ENCODE measurements at regions not wholly inside any gene's neighbourhood (a gene's known extent, or its start where the extent isn't known, plus 50 kb on each side); places are given as distances from the start of the nearest gene placed in this dataset.
A peak's percentile ranks its signal among the peaks of the same experiment; 100 is the strongest.

GRCh38 chr5:133869519-133870335, 98.7 kb downstream of the C5orf15 start:
- intact Hi-C loops (cut with micrococcal nuclease; ENCODE audit: unreplicated experiment), result loop anchor here (5.0 kb wide), 1 partner anchor 447 kb away; no protein-coding TSS in a partner anchor
- Histone ChIP-seq H3K27ac (ENCODE audit: low read length) (no peak overlapping the region), H3K4me1 (ENCODE audit: control insufficient read depth, insufficient read depth, low read length) (peaks cover 6% of the 10 kb centered on the region; the same call in 1 of the 2 replicates), H3K4me3 (ENCODE audit: low read depth in 2 of 2, low read length in 2 of 2) (peak overlapping the region in 1 of 2 experiments; percentile 25; a peak in 2 of 4 replicates), H3K36me3 (ENCODE audit: control insufficient read depth, insufficient read depth, low read length) (no peaks in the 10 kb centered on the region), H3K27me3 (ENCODE audit: control insufficient read depth, insufficient read depth, low read length) (peaks cover 4% of the 10 kb centered on the region; the same call in 1 of the 2 replicates), H3K9me3 (ENCODE audit: control insufficient read depth, insufficient read depth, low read depth, low read length) (no peaks in the 10 kb centered on the region)
- peak; percentile 74 for ATAC-seq
- CTCF ChIA-PET, result interaction anchor here (0.6 to 1.7 kb wide), 4 partner anchors 24 to 505 kb away, joined by 3 to 10 read pairs (median 4); no protein-coding TSS in a partner anchor
- in situ Hi-C loops (cut with HindIII; ENCODE audit: low pct_unique_long_range_greater_than_20kb, low sequenced_read_pairs), result no loop called here
- no peak for DNase-seq (ENCODE audit: low read depth, low spot score)
- no TSS peak for BruUV-seq (replicated peaks)
- POLR2A ChIA-PET, result no interaction called here
- no peak for TF ChIP-seq TCF7L2 (IDR thresholded peaks at IDR 0.05; ENCODE audit: low read depth, low read length)
- TF ChIP-seq CTCF (IDR thresholded peaks at IDR 0.05), result peak; percentile 57

GRCh38 chr5:133868946-133869518, 99.4 kb downstream of the C5orf15 start:
- Histone ChIP-seq H3K9me3 (ENCODE audit: control insufficient read depth, insufficient read depth, low read depth, low read length) (no peaks in the 10 kb centered on the region), H3K4me1 (ENCODE audit: control insufficient read depth, insufficient read depth, low read length) (peaks cover 6% of the 10 kb centered on the region; the same call in 1 of the 2 replicates), H3K4me3 (ENCODE audit: low read depth in 2 of 2, low read length in 2 of 2) (peak overlapping the region in 1 of 2 experiments; percentile 25; a peak in 2 of 4 replicates), H3K27ac (ENCODE audit: low read length) (no peak overlapping the region), H3K36me3 (ENCODE audit: control insufficient read depth, insufficient read depth, low read length) (no peaks in the 10 kb centered on the region), H3K27me3 (ENCODE audit: control insufficient read depth, insufficient read depth, low read length) (peaks cover 4% of the 10 kb centered on the region; the same call in 1 of the 2 replicates)
- no peak for TF ChIP-seq REST (IDR thresholded peaks at IDR 0.05; ENCODE audit: insufficient read depth in 1 of 2, low read depth in 2 of 2, low read length in 1 of 2)
- TF ChIP-seq SIN3A (IDR thresholded peaks at IDR 0.05; ENCODE audit: borderline replicate concordance, insufficient read depth, low read depth, low read length), result no peak
- peak; percentile 93 for TF ChIP-seq CTCF (IDR thresholded peaks at IDR 0.05)
- BruUV-seq (replicated peaks), result no TSS peak
- peak; percentile 81 for ATAC-seq
- POLR2A ChIA-PET, result no interaction called here
- CTCF ChIA-PET, result interaction anchor here (1.5 to 1.7 kb wide), 2 partner anchors 445 to 504 kb away, joined by 4 to 10 read pairs; no protein-coding TSS in a partner anchor
- intact Hi-C loops (cut with micrococcal nuclease; ENCODE audit: unreplicated experiment), result loop anchor here (5.0 kb wide), 1 partner anchor 447 kb away; no protein-coding TSS in a partner anchor
- peak; percentile 38 for DNase-seq (ENCODE audit: low read depth, low spot score)
- in situ Hi-C loops (cut with HindIII; ENCODE audit: low pct_unique_long_range_greater_than_20kb, low sequenced_read_pairs), result no loop called here

All from Panc1 (cell line).